ENCODE measurements at regions not wholly inside any gene's neighbourhood (a gene's known extent, or its start where the extent isn't known, plus 50 kb on each side); places are given as distances from the start of the nearest gene placed in this dataset.

GRCh38 chr6:103721923-103722322, 1137.8 kb downstream of the HACE1 start:
- TF ChIP-seq POLR2A (IDR thresholded peaks at IDR 0.05; ENCODE audit: low read length) (no peak), GATA1 (IDR thresholded peaks at IDR 0.05; ENCODE audit: low read depth, low read length) (no peak)
